ENCODE measurements at regions not wholly inside any gene's neighbourhood (a gene's known extent, or its start where the extent isn't known, plus 50 kb on each side); places are given as distances from the start of the nearest gene placed in this dataset.

- no peaks in the 10 kb centered on the region for H3K27me3 Mint-ChIP-seq (ENCODE audit: low read depth, unreplicated experiment)
- Histone ChIP-seq H3K4me1 (ENCODE audit: insufficient read depth, low read length) (no peaks in the 10 kb centered on the region), H4K20me1 (ENCODE audit: insufficient read depth, low read length) (no peaks in the 10 kb centered on the region), H3K4me2 (ENCODE audit: low read length) (no peak overlapping the region), H3K27ac (ENCODE audit: low read depth, low read length) (no peak overlapping the region), H3K9ac (ENCODE audit: low read length) (no peak overlapping the region), H2AFZ (ENCODE audit: low read depth, low read length) (no peak overlapping the region), H3K79me2 (ENCODE audit: insufficient read depth, low read length) (no peaks in the 10 kb centered on the region), H3K4me3 (ENCODE audit: insufficient read depth, low read depth, low read length) (no peak overlapping the region), H3K9me3 (ENCODE audit: insufficient read depth, low read depth, low read length) (no peaks in the 10 kb centered on the region), H3K36me3 (ENCODE audit: insufficient read depth, low read length) (no peaks in the 10 kb centered on the region), H3K27me3 (ENCODE audit: insufficient read depth, low read length) (no peaks in the 10 kb centered on the region)
- no peaks in the 10 kb centered on the region for H3K9me3 Mint-ChIP-seq (ENCODE audit: unreplicated experiment)
- no peaks in the 10 kb centered on the region for H3K36me3 Mint-ChIP-seq (ENCODE audit: low read depth, unreplicated experiment)
- no peak overlapping the region for H3K4me3 Mint-ChIP-seq (ENCODE audit: unreplicated experiment)
- TF ChIP-seq EZH2 (IDR thresholded peaks at IDR 0.05; ENCODE audit: insufficient read depth, low read length) (no peak), CTCF (IDR thresholded peaks at IDR 0.05; ENCODE audit: insufficient read depth, low read depth, low read length) (no peak)
- no peak for FAIRE-seq
- no peak overlapping the region for H3K27ac Mint-ChIP-seq (ENCODE audit: unreplicated experiment)
- peaks cover 14% of the 10 kb centered on the region for H3K4me1 Mint-ChIP-seq (ENCODE audit: low read depth, unreplicated experiment)
- DNase-seq (ENCODE audit: low read depth), result no peak
Measured at GRCh38 chr2:122164964-122165363, 409.5 kb downstream of the TSN start.

- Histone ChIP-seq H3K27ac (ENCODE audit: low read depth, low read length) (no peak overlapping the region), H2AFZ (ENCODE audit: low read depth, low read length) (no peak overlapping the region), H3K79me2 (ENCODE audit: insufficient read depth, low read length) (no peaks in the 10 kb centered on the region), H3K36me3 (ENCODE audit: insufficient read depth, low read length) (no peaks in the 10 kb centered on the region), H4K20me1 (ENCODE audit: insufficient read depth, low read length) (no peaks in the 10 kb centered on the region), H3K9ac (ENCODE audit: low read length) (no peak overlapping the region), H3K27me3 (ENCODE audit: insufficient read depth, low read length) (no peaks in the 10 kb centered on the region), H3K4me3 (ENCODE audit: insufficient read depth, low read depth, low read length) (no peak overlapping the region), H3K9me3 (ENCODE audit: insufficient read depth, low read depth, low read length) (no peaks in the 10 kb centered on the region), H3K4me2 (ENCODE audit: low read length) (no peak overlapping the region), H3K4me1 (ENCODE audit: insufficient read depth, low read length) (no peaks in the 10 kb centered on the region)
- TF ChIP-seq EZH2 (IDR thresholded peaks at IDR 0.05; ENCODE audit: insufficient read depth, low read length), result no peak
- TF ChIP-seq CTCF (IDR thresholded peaks at IDR 0.05; ENCODE audit: insufficient read depth, low read depth, low read length), result no peak
- DNase-seq (ENCODE audit: low read depth), result no peak
- H3K27ac Mint-ChIP-seq (ENCODE audit: unreplicated experiment), result no peak overlapping the region
- no peaks in the 10 kb centered on the region for H3K36me3 Mint-ChIP-seq (ENCODE audit: low read depth, unreplicated experiment)
- no peak for FAIRE-seq
- H3K27me3 Mint-ChIP-seq (ENCODE audit: low read depth, unreplicated experiment), result peaks cover 9% of the 10 kb centered on the region
- no peaks in the 10 kb centered on the region for H3K9me3 Mint-ChIP-seq (ENCODE audit: unreplicated experiment)
- peaks cover 14% of the 10 kb centered on the region for H3K4me1 Mint-ChIP-seq (ENCODE audit: low read depth, unreplicated experiment)
- no peak overlapping the region for H3K4me3 Mint-ChIP-seq (ENCODE audit: unreplicated experiment)
Measured at GRCh38 chr2:122166820-122167219, 411.4 kb downstream of the TSN start.

- Histone ChIP-seq H3K36me3 (ENCODE audit: insufficient read depth, low read length) (no peaks in the 10 kb centered on the region), H3K27me3 (ENCODE audit: insufficient read depth, low read length) (no peaks in the 10 kb centered on the region), H3K4me2 (ENCODE audit: low read length) (no peak overlapping the region), H3K9ac (ENCODE audit: low read length) (no peak overlapping the region), H3K4me1 (ENCODE audit: insufficient read depth, low read length) (no peaks in the 10 kb centered on the region), H4K20me1 (ENCODE audit: insufficient read depth, low read length) (no peaks in the 10 kb centered on the region), H3K79me2 (ENCODE audit: insufficient read depth, low read length) (no peaks in the 10 kb centered on the region), H2AFZ (ENCODE audit: low read depth, low read length) (no peak overlapping the region), H3K27ac (ENCODE audit: low read depth, low read length) (no peak overlapping the region), H3K9me3 (ENCODE audit: insufficient read depth, low read depth, low read length) (no peaks in the 10 kb centered on the region), H3K4me3 (ENCODE audit: insufficient read depth, low read depth, low read length) (no peak overlapping the region)
- DNase-seq (ENCODE audit: low read depth), result peak; percentile 36
- Mint-ChIP-seq H3K27ac (ENCODE audit: unreplicated experiment) (no peak overlapping the region), H3K4me3 (ENCODE audit: unreplicated experiment) (no peak overlapping the region), H3K9me3 (ENCODE audit: unreplicated experiment) (no peaks in the 10 kb centered on the region), H3K4me1 (ENCODE audit: low read depth, unreplicated experiment) (peaks cover 14% of the 10 kb centered on the region), H3K36me3 (ENCODE audit: low read depth, unreplicated experiment) (no peaks in the 10 kb centered on the region), H3K27me3 (ENCODE audit: low read depth, unreplicated experiment) (peaks cover 9% of the 10 kb centered on the region)
- FAIRE-seq, result no peak
- no peak for TF ChIP-seq EZH2 (IDR thresholded peaks at IDR 0.05; ENCODE audit: insufficient read depth, low read length)
Measured at GRCh38 chr2:122167515-122167914, 412.1 kb downstream of the TSN start.
